A172 (cell line): ENCODE measurements at regions not wholly inside any gene's neighbourhood (a gene's known extent, or its start where the extent isn't known, plus 50 kb on each side); places are given as distances from the start of the nearest gene placed in this dataset.
A peak's percentile ranks its signal among the peaks of the same experiment; 100 is the strongest.
"Not testable (repeated sequence)": the region's sequence is repeated elsewhere in the genome, so short reads cannot be mapped to it uniquely, and the experiment has no call there.

ENCODE experiments used
- DNase-seq: peaks from one replicate; pipeline ENCODE4 v3.0.0-alpha.2; 2015; ENCODE audit warnings: low spot score

DNA sequence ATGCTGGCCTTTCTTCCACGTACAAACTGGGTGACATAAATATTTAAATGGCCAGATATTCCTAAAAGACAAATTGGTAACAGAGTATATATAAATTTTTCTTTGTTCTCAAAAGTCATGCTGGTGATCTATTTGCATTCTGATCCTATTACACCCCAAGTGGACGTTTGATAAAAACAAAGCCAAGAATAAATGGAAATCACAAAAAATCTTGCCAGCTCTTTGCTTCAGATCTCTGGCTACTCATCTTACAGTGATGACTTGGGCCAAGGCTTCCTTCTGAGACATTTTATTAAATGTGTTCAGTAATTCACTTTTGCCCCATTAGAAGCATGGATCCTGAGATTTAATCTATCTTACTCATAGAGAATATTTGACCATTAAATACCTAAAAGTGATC, 444.3 kb upstream of the PIK3R1 start:
- no peak for DNase-seq

DNA sequence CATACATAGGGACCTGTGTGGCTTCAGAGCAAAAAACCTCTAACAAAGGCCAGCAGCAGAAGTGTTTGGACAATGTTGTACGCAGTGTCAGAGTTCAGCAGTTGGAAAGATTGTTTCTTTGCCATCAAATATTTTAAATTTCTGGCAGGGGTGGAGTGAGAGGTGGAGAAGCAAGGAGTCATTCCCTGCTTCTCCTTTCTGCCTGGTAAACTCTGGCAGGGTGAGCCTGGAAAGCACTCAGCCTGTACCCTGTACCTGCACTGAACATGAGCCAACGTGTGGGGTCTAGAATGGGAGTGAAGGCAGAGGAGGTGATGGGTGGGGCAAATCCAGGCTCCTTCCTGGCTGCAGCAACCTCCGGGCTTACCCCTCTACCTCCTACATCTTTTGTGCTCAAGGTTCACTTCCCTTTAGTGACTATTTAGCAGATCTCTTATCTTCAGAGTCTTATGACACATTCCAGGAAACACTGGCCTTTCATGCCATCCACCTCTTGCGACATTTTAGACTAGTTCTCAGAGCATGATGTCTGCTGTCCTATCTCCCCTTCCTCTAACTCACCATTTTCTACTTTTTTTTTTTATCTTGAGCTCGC, 445.0 kb upstream of the PIK3R1 start:
- DNase-seq = peak; percentile 4

DNA sequence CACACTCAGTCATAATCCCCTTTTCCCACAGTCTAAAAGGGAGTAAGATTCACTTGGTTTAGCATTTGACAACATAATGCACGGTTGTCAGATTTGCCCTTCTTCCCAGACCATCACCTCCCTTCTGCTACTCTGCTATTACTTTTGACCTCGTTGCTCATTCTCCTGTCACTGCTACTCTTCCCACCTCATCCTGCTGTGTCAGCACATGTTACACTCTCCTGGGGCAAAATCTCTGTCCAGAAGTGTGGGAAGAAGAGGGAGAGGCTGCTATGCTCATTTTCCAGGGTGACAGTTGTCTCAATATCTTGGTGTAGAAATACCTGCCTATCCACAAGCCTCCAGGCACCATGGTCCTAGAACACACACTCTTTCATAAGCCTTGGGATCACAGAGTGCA, 449.9 kb upstream of the PIK3R1 start:
- no peak for DNase-seq

DNA sequence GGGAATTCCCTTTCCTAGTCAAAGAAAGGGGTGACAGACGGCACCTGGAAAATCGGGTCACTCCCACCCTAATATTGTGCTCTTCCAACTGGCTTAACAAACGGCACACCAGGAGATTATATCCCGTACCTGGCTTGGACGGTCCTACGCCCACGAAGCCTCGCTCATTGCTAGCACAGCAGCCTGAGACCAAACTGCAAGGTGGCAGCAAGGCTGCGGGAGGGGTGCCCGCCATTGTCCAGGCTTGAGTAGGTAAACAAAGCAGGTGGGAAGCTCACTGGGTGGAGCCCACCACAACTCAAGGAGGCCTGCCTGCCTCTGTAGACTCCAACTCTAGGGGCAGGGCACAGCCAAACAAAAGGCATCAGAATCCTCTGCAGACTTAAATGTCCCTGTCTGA, 457.8 kb upstream of the PIK3R1 start:
- not testable (repeated sequence) for DNase-seq

DNA sequence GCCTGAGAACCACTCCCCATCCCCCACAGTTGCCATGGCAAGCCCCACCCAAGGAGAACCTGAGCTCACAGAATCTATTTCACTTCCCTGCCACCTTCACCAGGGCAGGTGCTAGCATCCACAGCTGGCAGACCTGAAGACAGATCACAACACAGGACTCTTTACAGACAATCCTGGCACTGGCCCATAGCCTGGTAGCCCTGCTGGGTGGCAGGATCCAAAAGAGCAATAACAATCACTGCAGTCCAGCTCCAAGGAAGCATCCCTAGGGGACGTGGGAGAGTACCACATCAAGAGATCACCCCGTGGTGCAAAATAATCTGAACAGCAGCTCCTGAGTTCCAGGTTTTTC, 463.2 kb upstream of the PIK3R1 start:
- DNase-seq = no peak

DNA sequence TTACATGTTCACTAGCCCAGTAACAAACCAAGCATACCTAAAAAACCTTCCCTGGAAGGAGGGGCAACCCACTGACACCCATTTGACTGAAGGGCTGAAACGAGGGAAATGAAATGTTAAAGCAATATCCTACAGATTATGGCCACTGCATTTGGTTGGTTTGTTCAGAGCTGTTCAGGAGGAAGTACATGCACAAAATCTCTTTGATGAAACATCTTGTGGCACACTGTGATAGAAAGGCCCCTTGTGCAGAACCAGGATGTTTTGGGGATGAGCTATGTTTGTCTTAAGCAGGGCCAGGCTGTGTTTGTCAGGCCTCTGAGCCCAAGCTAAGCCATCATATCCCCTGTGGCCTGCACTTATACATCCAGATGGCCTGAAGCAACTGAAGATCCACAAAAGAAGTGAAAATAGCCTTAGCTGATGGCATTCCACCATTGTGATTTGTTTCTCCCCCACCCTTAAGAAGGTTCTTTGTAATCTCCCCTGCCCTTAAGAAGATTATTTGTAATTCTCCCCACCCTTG, 467.3 kb upstream of the PIK3R1 start:
- DNase-seq = no peak

DNA sequence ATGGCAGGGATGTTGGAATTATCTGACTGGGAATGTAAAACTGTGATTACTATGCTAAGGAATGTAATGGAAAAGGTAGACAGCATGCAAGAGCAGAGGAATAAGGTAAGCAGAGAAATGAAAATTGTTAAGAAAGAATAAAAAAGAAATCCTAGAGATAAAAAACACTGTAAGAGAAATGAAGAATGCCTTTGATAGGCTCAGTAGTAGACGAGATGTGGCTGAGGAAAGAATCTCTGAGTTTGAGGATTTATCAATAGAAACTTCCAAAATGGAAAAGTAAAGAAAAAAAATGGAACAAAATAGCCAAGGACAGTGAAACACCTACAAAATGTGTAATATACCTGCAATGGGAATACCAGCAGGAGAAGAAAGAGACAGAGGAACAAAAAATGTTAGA, 468.5 kb upstream of the PIK3R1 start:
- DNase-seq = no peak

DNA sequence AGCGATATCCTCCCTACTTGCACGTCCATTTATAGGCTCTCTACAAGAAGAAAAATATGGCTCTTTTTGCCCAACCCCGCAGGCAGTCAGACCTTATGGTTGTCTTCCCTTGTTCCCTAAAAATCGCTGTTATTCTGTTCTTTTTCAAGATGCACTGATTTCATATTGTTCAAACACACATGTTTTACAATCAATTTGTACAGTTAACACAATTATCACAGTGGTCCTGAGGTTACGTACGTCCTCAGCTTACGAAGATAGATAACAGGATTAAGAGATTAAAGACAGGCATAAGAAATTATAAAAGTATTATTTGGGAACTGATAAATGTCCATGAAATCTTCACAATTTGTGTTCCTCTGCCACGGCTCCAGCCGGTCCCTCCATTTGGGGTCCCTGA, 468.9 kb upstream of the PIK3R1 start:
- not testable (repeated sequence) for DNase-seq

DNA sequence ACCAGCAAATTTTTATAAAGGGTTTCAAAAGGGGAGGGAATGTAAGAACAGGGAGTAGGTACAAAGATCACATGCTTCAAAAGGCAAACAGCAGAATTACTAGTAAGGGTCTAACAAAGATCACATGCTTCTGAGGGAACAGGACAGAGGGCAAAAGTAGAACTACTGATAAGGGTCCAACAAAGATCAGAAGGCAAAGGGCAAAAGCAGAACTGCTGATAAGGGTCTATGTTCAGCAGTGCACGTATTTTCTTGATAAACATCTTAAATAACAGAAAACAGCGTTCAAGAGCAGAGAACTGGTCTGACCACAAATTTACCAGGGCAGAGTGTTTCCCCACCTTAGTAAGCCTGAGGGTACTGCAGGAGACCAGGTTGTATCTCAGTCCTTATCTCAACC, 469.5 kb upstream of the PIK3R1 start:
- DNase-seq = no peak

DNA sequence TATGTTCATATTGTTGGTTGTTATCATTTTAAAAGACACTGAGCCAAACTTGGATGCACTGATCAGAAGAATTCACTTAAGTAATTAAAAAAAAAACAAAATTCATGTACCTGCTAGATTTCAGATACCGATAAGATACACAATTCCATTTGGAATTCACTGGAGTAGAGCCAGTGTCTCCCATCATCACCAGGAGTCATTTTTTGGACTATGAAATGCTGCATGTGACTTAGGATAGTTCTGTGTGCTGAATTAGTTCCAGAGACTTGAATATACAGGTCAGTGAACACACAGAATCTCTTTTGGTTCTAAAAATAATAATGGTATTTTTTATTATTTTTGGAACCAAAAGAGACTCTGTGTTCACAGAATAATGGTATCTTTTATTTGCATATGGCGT, 482.6 kb upstream of the PIK3R1 start:
- no peak for DNase-seq

DNA sequence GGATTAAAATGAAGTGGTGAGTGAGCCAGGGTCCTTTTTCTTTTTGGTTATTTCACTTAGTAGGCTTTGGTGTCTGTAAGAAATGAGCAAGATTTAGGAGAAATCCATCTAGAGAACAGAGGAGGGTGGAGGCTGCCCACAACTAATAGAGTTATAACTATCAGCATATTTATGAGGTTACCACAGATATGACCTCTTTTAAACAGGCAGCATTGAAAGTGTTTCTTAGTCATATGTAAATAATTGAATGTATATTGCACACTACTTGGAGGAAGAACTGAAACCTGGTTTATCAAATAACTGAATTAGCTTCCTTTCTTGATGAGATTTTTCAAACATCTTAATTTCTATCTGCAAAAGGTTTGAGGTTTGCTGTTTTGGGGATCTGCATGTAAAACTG, 483.1 kb upstream of the PIK3R1 start:
- no peak for DNase-seq

DNA sequence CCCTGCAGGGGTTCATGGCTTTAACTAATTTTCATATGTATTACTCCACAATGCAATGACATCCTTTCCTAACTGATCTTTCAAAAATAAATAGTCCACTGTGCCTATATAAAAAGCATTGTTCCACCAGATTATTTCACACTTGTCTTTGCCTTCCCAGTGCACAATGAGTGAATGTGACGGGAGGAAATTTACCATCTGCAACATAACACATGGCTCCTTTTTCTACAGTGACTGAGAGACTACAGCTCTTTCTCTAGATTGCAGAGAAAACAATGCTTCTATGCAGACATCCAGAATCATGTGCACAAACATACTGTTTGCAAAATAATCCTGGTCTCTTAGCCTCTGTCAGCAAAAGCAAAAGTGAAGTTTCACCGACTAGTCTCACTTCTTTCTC, 483.7 kb upstream of the PIK3R1 start:
- no peak for DNase-seq

DNA sequence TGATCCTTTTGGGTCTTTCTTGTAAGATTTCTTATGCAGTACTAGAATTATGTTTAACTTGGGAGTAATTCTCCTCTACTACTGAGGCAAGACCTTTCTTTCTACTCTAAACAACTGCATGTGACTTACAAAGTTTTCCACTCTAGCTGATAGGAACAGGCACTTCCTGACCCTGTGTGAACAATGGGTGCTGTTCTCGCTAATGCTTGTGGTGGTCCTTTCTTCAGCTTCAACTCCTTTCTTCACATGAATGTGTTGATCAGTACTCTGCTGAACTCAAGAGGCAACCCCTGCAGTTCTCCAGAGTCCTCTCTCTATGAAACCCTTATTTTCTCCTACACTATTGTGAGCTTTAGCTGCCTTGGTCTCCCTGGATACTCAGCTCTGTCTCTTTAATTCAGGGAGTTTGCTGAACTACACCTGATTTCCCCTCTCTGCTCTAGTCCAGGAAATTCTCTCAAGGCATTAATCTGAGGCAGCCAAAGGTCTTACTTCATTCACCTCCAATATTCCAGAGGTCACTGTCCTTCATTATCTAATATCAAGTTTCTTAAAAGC, 484.6 kb upstream of the PIK3R1 start:
- no peak for DNase-seq

DNA sequence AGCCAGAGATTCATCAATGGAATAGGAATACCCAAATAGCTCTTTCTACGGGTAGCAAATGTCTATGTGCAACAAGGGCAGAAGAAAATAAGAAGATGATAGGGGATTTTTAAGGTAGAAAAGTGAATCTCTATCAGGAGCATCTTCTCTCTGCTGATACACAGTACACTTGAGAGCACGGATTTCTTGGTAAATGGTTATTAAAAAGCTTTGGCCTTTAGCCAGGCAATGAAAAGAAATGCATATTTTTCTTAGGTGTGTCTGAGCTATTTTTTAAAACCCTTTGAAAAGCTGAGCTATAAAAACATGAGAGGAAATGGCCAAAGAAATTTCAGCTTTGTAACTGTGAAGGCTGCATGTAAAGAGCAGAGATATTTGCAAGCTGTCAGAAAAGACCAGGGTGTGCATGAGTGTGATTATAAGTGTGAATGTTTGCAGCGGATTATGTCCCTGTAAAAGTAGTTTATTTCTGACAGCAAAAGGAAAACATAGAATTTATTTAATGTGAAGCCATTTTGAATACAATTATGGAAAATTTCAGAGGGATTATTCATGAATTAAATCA, 487.1 kb upstream of the PIK3R1 start:
- DNase-seq = no peak

DNA sequence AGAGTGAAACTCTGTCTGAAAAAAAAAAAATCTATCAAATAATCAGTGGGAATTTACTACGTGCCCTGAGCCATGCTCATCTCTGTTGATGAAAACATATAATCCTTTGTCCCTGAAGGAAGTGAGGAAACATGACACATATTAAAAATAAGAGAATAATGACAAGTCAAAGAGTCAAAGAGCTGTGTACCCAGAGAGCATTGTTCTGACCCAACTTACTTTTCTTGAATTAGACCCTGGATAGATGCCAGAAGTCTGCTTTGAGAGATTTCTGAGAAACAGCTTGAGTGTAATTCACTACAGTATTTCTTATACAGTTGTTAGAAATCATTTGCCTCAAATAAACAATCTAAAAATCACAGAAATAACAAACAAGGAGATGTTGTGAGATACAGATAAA, 490.0 kb upstream of the PIK3R1 start:
- DNase-seq = no peak

DNA sequence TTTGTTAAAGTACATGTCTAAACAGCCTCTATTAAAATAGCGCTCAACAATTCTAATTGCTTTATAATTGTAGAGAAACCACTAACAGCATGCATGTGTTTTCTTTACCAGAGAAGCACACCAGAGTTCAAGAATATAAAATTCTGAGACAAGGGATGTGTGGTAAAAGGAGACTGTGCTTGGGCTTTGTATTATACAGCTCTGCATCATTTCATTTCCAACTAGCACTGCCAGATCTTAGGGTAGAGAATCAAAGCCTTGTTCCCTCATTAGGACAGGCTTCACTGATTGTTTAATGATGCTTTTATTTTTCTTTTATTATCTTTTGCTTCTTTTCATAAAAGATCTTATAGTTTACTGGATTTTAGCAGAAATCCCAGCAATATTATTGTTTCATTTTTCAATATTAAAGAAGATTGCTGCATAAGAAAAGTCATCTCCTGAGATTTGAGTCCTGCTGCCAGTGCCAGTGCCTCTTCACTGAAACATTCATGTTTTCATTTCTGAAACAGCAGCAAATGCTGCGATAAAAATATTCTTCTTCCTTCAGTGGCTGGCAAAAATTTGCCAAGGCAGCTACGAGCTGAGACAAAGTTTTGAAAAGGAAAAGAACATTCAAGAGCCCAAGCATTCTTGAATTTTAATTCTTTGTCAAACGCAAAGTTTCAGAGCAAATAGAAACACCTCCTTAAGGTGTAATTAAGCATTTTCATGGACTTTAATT, 491.0 kb upstream of the PIK3R1 start:
- no peak for DNase-seq

DNA sequence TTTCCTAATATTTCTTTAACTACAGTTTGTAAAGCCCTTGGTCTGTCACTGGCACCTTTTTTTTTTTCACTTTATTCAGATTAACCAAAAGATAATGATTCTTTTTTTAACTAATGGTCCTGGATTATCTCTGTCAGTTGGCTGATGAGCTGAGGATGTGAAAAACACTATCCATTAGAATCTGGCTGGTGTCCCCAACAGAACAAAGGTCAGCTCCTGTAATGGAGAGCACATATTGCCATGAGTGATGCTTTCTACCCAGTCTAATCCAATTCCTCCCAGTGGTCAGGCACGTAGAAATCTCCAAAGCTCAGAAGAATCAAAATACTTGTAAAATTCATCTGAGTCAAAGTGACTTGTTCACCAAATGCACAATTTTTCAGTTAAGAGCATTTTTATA, 491.7 kb upstream of the PIK3R1 start:
- no peak for DNase-seq

DNA sequence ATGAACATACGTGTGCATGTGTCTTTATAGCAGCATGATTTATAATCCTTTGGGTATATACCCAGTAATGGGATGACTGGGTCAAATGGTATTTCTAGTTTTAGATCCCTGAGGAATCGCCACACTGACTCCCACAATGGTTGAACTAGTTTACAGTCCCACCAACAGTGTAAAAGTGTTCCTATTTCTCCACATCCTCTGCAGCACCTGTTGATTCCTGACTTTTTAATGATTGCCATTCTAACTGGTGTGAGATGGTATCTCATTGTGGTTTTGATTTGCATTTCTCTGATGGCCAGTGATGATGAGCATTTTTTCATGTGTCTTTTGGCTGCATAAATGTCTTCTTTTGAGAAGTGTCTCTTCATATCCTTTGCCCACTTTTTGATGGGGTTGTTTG, 493.0 kb upstream of the PIK3R1 start:
- DNase-seq = not testable (repeated sequence)

DNA sequence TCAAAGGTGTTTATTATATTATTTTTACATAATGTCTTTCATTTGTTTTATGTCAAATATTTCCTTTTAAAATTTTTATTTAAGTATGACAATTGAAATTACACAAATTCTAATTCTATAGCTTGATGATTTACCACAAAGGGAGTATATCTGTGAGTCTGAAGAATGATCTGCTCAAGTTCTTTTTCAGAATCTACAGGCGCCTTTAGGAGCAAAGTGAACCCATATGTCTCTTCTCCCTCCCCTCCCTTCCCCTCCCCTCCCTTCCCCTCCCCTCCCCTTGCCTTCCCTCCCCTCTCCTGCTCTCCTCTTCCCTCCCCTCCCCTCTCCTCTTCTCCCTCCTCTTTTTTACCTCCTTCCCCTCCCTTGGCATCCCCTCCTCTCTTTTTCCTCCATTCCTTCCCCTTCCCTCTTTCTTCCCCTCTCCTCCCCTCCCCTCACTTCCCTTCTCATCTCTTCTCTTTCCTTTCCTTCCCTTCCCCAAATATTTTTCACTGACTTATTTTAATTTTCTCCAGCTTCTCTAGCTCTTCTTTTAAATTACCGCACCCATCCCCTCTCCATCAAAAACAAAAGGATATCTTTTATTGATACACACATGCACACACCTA, 495.3 kb upstream of the PIK3R1 start:
- DNase-seq = no peak

DNA sequence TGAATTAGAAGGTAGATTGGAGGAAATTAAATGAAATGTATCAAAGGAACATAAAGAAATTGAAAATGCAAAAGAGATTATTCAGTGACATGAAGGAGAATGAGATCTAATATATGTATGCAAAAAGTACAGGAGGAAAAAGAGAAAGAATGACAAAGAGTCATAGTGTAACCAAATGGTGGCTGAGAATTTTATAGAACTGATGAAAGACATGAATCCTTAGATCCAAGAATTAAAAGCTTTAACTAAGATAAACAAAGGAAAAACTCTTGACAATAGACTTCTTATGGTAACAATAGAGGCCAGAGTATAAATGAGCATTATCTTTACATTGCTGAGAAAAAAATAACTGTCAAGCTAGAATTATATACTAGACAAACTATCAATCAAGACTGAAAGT, 505.4 kb upstream of the CD180 start:
- DNase-seq = no peak

DNA sequence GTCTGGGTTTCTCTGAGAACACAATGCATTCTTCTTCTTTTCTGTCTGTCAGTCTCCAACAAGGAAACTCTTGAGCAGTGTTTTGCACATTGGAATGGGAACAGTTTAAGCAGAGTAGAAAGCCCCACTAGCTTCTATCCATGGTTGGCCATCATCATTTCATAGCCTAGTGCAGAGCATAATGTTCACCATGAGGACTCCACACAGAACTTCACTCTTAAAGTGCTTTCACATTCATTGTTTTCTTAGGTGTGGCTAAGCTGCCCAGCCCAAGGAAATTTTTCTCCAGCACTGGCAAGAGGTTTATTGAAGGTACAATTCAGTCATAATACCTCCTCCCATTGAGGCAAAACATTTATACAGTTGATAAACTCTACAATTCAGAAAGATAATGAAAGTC, 503.0 kb upstream of the CD180 start:
- no peak for DNase-seq

DNA sequence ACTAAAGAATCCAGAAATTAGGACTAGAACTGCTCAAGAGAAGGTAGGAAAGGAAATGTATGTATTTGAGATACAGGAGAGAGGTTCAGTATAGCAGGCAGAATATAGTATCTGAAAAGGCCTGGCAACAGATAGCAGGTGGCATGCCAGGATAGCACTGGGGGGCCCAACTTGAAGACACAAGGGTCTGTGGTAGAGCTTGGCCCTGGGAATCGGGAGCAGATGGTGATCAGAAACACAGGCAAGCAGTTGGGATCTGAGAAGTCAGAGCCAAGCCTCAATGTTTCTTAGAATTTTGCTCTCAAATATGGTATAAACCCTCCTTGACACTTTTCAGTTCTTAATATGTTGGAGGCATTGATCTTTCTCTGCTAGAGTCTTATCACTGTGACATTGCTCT, 499.8 kb upstream of the CD180 start:
- no peak for DNase-seq

DNA sequence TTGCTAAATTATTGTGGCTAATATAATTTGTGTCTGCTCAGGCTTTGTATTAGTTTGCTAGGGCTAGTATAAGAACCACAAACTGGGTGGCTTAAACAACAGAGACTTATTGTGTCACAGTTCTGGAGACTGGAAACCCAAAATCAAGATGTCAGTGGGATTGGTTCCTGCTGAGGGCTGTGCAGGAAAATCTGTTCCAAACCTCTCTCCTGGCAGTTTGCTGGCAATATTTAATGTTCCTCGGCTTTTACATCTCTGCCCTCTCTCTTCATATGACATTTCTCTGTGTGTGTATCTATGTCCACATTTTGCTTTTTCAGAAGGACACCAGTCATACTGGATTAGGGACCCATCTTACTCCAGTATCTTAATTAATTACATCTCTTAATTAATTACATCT, 498.8 kb upstream of the CD180 start:
- no peak for DNase-seq
